Esophagus squamous epithelium (tissue), 5 donors: ENCODE measurements at regions not wholly inside any gene's neighbourhood (a gene's known extent, or its start where the extent isn't known, plus 50 kb on each side); places are given as distances from the start of the nearest gene placed in this dataset.

Experiments
- DNase-seq: peaks from one replicate; lab custom pipeline; 2025; lab: John Stamatoyannopoulos, UW
- H3K27ac ChIP-seq, 4 donors: fragments of 200-600 bp; sonication (generic); one replicate each; pipeline ENCODE4 v1.5.1; 2016 to 2019; ENCODE audit warnings: mild to moderate bottlenecking in 1 of 4
- H3K27me3 ChIP-seq, 4 donors: fragments of 200-600 bp; sonication (generic); 1 replicate in 3 of 4; 2 replicates in 1 of 4; pipeline versions ENCODE4 v1.5.1 to v1.6.0; 2017 to 2021; ENCODE audit warnings: antibody characterized with exemption in 1 of 4
- H3K36me3 ChIP-seq, 3 donors: fragments of 200-600 bp; sonication (generic); one replicate each; pipeline ENCODE4 v1.5.1; 2016 to 2019
- H3K4me1 ChIP-seq, 3 donors: fragments of 200-600 bp; sonication (generic); one replicate each; pipeline ENCODE4 v1.5.1; 2017 to 2019
- H3K4me3 ChIP-seq, 4 donors: fragments of 200-600 bp; sonication (generic); 1 replicate in 3 of 4; 2 replicates in 1 of 4; pipeline ENCODE4 v1.5.1; 2016 to 2019; ENCODE audit warnings: mild to moderate bottlenecking in 2 of 4, moderate library complexity in 1 of 4
- H3K9me3 ChIP-seq, 3 donors: fragments of 200-600 bp; sonication (generic); one replicate each; pipeline ENCODE4 v1.5.1; 2016 to 2019
- CTCF ChIP-seq, 6 experiments: fragments of 450-650 bp in 4 of 6; fragments of 200-600 bp in 2 of 6; sonication (generic) in 2 of 6; IDR thresholded peaks; one replicate each; pipeline ENCODE4 v1.5.1; 2016 to 2019; ENCODE audit warnings: antibody characterized with exemption in 6 of 6, mild to moderate bottlenecking in 4 of 6, moderate library complexity in 4 of 6
- POLR2A ChIP-seq, 4 donors: fragments of 450-650 bp; IDR thresholded peaks; one replicate each; pipeline ENCODE4 v1.6.1; 2017; ENCODE audit warnings: antibody characterized with exemption in 4 of 4, mild to moderate bottlenecking in 4 of 4, moderate library complexity in 3 of 4
- WGBS, 2 donors: methylation state at CpG; one replicate each; pipeline ENCODE4 v1.1.5; 2018; 5-methylcytosine and 5-hydroxymethylcytosine counted together
- intact Hi-C: fragments of 100-400 bp; cut with DNase I; formaldehyde crosslinking; loops from one replicate; pipeline ENCODE4 v1.15.0; 2022
- donor health status: DM: yes; HTN: yes; CAD: no.

DNA sequence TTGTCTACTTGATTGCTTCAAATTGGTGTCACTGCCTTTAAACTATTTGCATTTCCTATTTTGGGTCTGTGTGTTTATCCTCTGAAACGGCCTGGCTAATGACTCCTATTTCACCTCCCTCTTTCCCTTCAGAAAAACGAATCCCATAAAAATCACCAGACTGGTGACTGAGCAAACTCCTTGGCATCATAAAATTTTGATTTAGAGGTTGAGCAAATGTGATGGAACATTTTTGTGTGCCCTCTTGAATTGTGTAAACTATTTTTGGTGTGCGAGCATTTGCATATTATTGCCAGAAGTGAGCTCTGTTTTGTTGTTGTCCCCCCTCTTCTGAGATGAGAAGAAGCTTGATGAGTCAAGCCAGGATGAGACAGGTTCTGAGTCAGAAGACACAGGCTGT is 316.1 kb downstream of the AJAP1 start:
- peaks cover 0 to 8% (median 0%) of the 10 kb centered on the region in 4 donors for H3K27me3 ChIP-seq
- no peak overlapping the region for H3K27ac ChIP-seq
- no peaks in the 10 kb centered on the region for H3K4me1 ChIP-seq
- intact Hi-C loops: no loop called here
- 35 to 53% methylated on average over 3 of the region's 3 CpGs for WGBS, 2 donors
- TF ChIP-seq POLR2A (IDR thresholded peaks at IDR 0.05) (no peak), CTCF (IDR thresholded peaks at IDR 0.05) (no peak)
- no peaks in the 10 kb centered on the region for H3K9me3 ChIP-seq
- no peak overlapping the region for H3K4me3 ChIP-seq
- DNase-seq: no peak
- no peaks in the 10 kb centered on the region for H3K36me3 ChIP-seq

DNA sequence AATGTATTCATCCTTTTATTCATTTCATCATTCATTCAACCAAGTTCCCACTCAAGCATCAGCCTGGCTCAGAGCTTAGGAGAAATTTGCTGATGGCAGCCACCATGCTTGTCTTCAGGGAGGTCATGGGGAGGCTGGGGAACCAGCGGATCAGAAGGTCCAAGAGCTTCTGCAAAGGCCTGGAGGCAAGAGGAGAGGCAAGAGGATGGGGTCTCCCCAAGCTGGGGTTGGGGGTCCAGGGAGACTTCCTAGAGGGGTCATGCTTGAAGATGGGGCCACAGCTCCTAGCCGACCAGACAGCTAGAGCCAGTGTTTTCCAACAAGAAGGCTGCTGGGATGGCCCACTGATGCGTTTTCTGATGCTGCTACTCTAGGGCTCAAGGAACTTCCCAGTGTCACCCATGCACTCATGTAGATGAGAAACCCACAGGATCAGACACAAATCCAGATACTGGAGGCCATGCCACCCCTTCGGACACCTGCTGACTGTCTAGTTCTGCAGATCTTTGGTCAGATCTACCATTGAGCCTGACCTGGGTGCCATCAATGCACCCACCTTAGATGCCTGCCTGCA is 315.2 kb downstream of the AJAP1 start:
- H3K4me1 ChIP-seq: no peaks in the 10 kb centered on the region
- H3K27me3 ChIP-seq: peaks cover 0 to 14% (median 0%) of the 10 kb centered on the region in 4 donors
- no peak overlapping the region for H3K27ac ChIP-seq
- DNase-seq: no peak
- H3K9me3 ChIP-seq: no peaks in the 10 kb centered on the region
- TF ChIP-seq POLR2A (IDR thresholded peaks at IDR 0.05) (no peak), CTCF (IDR thresholded peaks at IDR 0.05) (no peak)
- no peak overlapping the region for H3K4me3 ChIP-seq
- 89% methylated on average over 3 of the region's 4 CpGs; no CpG with 5 or more reads in 1 of the 2 donors for WGBS, 2 donors
- no peaks in the 10 kb centered on the region for H3K36me3 ChIP-seq
- intact Hi-C loops: no loop called here

DNA sequence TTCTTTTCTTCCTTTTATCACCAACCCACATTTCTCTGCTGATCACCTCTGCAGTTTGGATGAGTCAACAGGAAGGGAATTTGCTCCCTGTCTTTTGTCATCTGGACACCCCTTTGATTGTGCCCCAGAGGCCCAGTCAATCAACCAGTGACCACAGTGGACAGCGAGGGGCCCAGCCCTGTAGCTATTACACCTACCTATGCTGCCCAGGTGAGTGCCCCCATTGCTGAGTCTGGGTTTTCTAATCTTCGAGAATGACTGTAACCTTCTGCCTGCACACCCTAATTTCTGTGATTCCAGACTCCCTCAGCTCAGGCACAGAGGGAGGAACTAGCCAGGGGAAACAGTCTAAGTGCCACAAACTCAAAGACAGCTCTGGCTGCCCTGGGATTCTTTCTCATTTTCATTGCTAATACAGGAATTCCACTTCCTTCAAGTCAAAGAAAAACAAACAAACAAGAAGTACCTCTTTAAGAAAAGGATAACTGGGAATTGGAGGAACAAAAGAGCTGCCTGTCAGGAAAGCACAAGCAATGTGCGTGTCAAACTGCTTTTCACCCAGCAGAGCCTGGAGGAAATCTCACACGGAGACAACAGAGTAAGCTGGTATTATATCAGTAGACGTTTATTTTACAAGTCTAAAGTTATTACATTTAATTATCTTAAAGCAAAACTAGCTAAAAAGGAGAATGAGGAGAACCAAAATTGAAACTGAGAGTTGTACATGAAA is 311.1 kb downstream of the AJAP1 start:
- DNase-seq: no peak
- Histone ChIP-seq H3K4me3 (no peak overlapping the region), H3K9me3 (no peaks in the 10 kb centered on the region), H3K27ac (no peak overlapping the region), H3K27me3 (peaks cover 0 to 45% (median 0%) of the 10 kb centered on the region in 4 donors), H3K4me1 (no peaks in the 10 kb centered on the region), H3K36me3 (no peaks in the 10 kb centered on the region)
- intact Hi-C loops: no loop called here
- 8 to 18% methylated on average over 4 to 5 of the region's 5 CpGs for WGBS, 2 donors
- TF ChIP-seq CTCF (IDR thresholded peaks at IDR 0.05): no peak
- TF ChIP-seq POLR2A (IDR thresholded peaks at IDR 0.05): no peak

DNA sequence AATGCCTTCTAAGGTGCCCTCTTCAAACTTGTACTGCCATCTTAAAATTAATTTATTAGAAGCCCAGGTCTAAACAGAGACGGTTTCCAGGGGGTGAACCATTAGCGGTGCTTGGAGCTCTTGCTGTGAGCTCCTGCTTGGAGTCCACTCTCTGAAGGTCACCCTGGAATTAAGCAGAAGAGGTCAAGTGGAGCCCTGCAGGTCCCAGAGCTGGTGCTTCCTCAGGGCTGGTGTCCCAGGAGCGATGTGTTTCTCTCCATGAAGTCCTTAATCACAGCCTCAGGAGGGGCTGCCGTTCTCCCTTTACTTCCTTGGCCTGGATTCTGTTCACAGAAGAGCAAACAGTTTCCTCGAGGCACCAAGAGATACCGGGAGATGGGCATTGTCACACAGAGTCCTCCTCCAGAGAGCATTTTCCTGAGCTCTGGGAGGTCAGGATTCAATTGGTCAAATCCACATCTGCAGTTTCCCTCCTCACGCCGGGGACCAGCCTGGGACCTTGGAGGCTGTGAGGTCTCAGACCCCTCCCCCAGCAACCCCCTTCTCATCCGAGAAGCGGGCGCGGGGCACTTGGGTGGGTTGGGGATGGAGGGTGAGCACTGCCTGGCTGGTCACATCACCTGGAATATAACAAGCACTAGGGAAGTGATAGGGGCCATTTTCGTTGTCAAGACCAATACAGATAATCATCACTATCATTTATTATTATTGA is 310.4 kb downstream of the AJAP1 start:
- TF ChIP-seq POLR2A (IDR thresholded peaks at IDR 0.05) (no peak), CTCF (IDR thresholded peaks at IDR 0.05) (no peak)
- Histone ChIP-seq H3K4me1 (no peaks in the 10 kb centered on the region), H3K36me3 (no peaks in the 10 kb centered on the region), H3K4me3 (no peak overlapping the region), H3K9me3 (no peaks in the 10 kb centered on the region), H3K27me3 (peaks cover 0 to 50% (median 0%) of the 10 kb centered on the region in 4 donors), H3K27ac (no peak overlapping the region)
- intact Hi-C loops: no loop called here
- DNase-seq: no peak
- 60 to 61% methylated on average over 7 of the region's 13 CpGs for WGBS, 2 donors

DNA sequence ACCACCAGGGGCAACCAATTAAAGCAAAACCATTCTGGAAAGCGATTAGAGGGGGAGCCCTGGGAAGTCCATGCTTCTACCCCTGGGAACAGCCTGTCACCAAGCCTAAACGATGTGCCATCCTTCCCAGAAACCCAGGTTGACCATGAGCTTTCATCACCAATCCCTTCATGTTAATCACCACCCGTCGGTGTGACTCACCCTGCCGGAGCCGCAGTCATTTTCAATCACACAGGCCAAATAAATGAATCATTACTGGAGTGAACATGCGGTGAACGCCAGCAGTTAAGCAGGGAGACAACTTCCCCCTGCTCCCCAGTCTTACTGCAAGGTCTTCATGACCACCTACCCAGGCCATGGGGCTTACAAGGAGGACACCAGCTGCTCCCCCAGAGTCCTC is 308.8 kb downstream of the AJAP1 start:
- intact Hi-C loops: no loop called here
- Histone ChIP-seq H3K4me3 (no peak overlapping the region), H3K27me3 (peaks cover 0 to 50% (median 0%) of the 10 kb centered on the region in 4 donors), H3K9me3 (no peaks in the 10 kb centered on the region), H3K4me1 (no peaks in the 10 kb centered on the region), H3K27ac (no peak overlapping the region), H3K36me3 (no peaks in the 10 kb centered on the region)
- WGBS, 2 donors: 38 to 41% methylated on average over 8 of the region's 8 CpGs
- TF ChIP-seq CTCF (IDR thresholded peaks at IDR 0.05): no peak
- no peak for TF ChIP-seq POLR2A (IDR thresholded peaks at IDR 0.05)
- DNase-seq: no peak
